Adrenal gland (tissue), 9 donors: ENCODE measurements at regions not wholly inside any gene's neighbourhood (a gene's known extent, or its start where the extent isn't known, plus 50 kb on each side); places are given as distances from the start of the nearest gene placed in this dataset.

Experiments
- DNase-seq, 7 donors: peaks; one replicate each; pipeline ENCODE4 v3.0.0-alpha.2; 2019 to 2020
- H3K27ac ChIP-seq, 5 donors: fragments of 200-600 bp; sonication (generic) in 4 of 5; 1 replicate in 3 of 5; 2 replicates in 2 of 5; pipeline versions ENCODE4 v1.5.1 to v1.8.0; 2016 to 2020; ENCODE audit warnings: mild to moderate bottlenecking in 1 of 5
- H3K27me3 ChIP-seq: fragments of 200-600 bp; 2 replicates; pipeline ENCODE4 v1.8.0; 2021
- H3K36me3 ChIP-seq, 2 donors: fragments of 200-600 bp; replicated peaks in 1 of 2; 1 replicate in 1 of 2; 2 replicates in 1 of 2; pipeline versions ENCODE4 v1.5.1 to v1.8.0; 2018 to 2022
- H3K4me1 ChIP-seq, 2 donors: fragments of 200-600 bp; replicated peaks in 1 of 2; 1 replicate in 1 of 2; 2 replicates in 1 of 2; pipeline versions ENCODE4 v1.5.1 to v1.8.0; 2018 to 2021
- H3K4me3 ChIP-seq, 4 donors: fragments of 200-600 bp; sonication (generic) in 3 of 4; one replicate each; pipeline ENCODE4 v1.5.1; 2016 to 2018
- H3K9me3 ChIP-seq, 3 donors: fragments of 200-600 bp; sonication (generic) in 1 of 3; replicated peaks in 1 of 3; 1 replicate in 2 of 3; 2 replicates in 1 of 3; pipeline versions ENCODE4 v1.5.1 to v1.8.0; 2016 to 2021
- CTCF ChIP-seq, 6 experiments: fragments of 450-650 bp in 4 of 6; fragments of 200-600 bp in 2 of 6; sonication (generic) in 1 of 6; IDR thresholded peaks; 1 replicate in 5 of 6; 2 replicates in 1 of 6; pipeline versions ENCODE4 v1.5.1 to v1.8.0; 2016 to 2021; ENCODE audit warnings: antibody characterized with exemption in 6 of 6, mild to moderate bottlenecking in 2 of 6, moderate library complexity in 1 of 6
- POLR2A ChIP-seq, 2 donors: fragments of 450-650 bp; IDR thresholded peaks; one replicate each; pipeline ENCODE4 v1.6.1; 2017; ENCODE audit warnings: antibody characterized with exemption in 2 of 2, mild to moderate bottlenecking in 2 of 2, moderate library complexity in 1 of 2
- WGBS, 4 donors: extraction: QIAGEN DNeasy Blood & Tissue Kit in 2 of 4; methylation state at CpG; one replicate each; pipeline versions ENCODE4 v1.1.5 to v1.1.7; 2013 to 2017; 5-methylcytosine and 5-hydroxymethylcytosine counted together
- intact Hi-C, 2 donors: fragments of 100-400 bp; cut with DNase I; formaldehyde crosslinking; loops; one replicate each; pipeline versions ENCODE4 v1.14.1 to v1.15.0; 2022 to 2023
- donor health status: healthy with polysubstance abuse.
- donor health status: Bipolar disorder and iron deficiency.
- donor health status: DM: yes; HTN: yes; CAD: no.
- donor health status: DM: no; HTN: no; CAD: no.
- donor health status: DM: no; HTN: no; CAD: no.

GRCh38 chr11:13073119-13073981 is 64.2 kb downstream of the RASSF10 start:
- Histone ChIP-seq H3K27me3 (peaks cover 7% of the 10 kb centered on the region), H3K4me1 (no peaks in the 10 kb centered on the region), H3K27ac (no peak overlapping the region), H3K36me3 (no peaks in the 10 kb centered on the region), H3K9me3 (no peaks in the 10 kb centered on the region), H3K4me3 (no peak overlapping the region)
- TF ChIP-seq CTCF (IDR thresholded peaks at IDR 0.05): no peak
- TF ChIP-seq POLR2A (IDR thresholded peaks at IDR 0.05): no peak
- WGBS, 4 donors: 80 to 90% (median 83%) methylated on average over 12 to 13 of the region's 13 CpGs
- DNase-seq: peak in 1 of 7 donors; percentile 8
- intact Hi-C loops: no loop called here

GRCh38 chr11:13074714-13075464 is 65.8 kb downstream of the RASSF10 start:
- TF ChIP-seq POLR2A (IDR thresholded peaks at IDR 0.05) (no peak), CTCF (IDR thresholded peaks at IDR 0.05) (no peak)
- intact Hi-C loops: no loop called here
- no peaks in the 10 kb centered on the region for H3K9me3 ChIP-seq
- H3K27ac ChIP-seq: no peak overlapping the region
- DNase-seq: no peak
- no peaks in the 10 kb centered on the region for H3K4me1 ChIP-seq
- 80 to 86% (median 82%) methylated on average over 6 of the region's 6 CpGs for WGBS, 4 donors
- no peak overlapping the region for H3K4me3 ChIP-seq
- peaks cover 11% of the 10 kb centered on the region for H3K27me3 ChIP-seq
- no peaks in the 10 kb centered on the region for H3K36me3 ChIP-seq

GRCh38 chr11:13076961-13077360 is 67.8 kb downstream of the RASSF10 start:
- intact Hi-C loops: no loop called here
- Histone ChIP-seq H3K27me3 (peaks cover 11% of the 10 kb centered on the region), H3K9me3 (no peaks in the 10 kb centered on the region), H3K27ac (no peak overlapping the region), H3K4me3 (no peak overlapping the region), H3K4me1 (no peaks in the 10 kb centered on the region), H3K36me3 (no peaks in the 10 kb centered on the region)
- DNase-seq: no peak
- TF ChIP-seq POLR2A (IDR thresholded peaks at IDR 0.05): no peak
- no peak for TF ChIP-seq CTCF (IDR thresholded peaks at IDR 0.05)
- 64 to 85% (median 74%) methylated on average over 2 of the region's 2 CpGs for WGBS, 4 donors

DNA sequence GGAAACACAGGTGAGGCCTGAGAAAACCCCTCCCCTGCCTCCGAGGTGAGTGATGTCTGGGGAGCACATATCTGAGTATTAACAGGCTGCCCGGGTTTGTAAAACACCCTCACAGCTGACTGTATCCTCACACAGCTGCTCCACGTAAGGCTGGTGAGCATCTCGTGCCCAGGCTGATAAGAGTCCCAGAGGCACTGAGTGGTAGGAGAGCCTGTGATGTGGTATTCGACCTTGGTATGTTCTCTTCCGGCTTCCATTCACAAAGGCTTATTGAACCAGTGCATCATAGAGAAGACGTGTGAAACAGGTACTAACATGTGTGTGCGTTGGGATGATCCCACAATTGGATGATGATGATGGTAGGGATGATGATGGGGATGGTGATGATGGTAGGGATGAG is 71.7 kb downstream of the RASSF10 start:
- Histone ChIP-seq H3K27me3 (peaks cover 15% of the 10 kb centered on the region), H3K27ac (no peak overlapping the region)
- 64 to 77% (median 72%) methylated on average over 6 to 8 of the region's 8 CpGs for WGBS, 4 donors

More for the DNA sequence above, 71.7 kb downstream of the RASSF10 start:
- Histone ChIP-seq H3K9me3 (no peaks in the 10 kb centered on the region), H3K36me3 (no peaks in the 10 kb centered on the region), H3K4me3 (no peak overlapping the region), H3K4me1 (no peaks in the 10 kb centered on the region)
- DNase-seq: no peak
- intact Hi-C loops: no loop called here
- no peak for TF ChIP-seq CTCF (IDR thresholded peaks at IDR 0.05)
- no peak for TF ChIP-seq POLR2A (IDR thresholded peaks at IDR 0.05)
